C4-2B (cell line): ENCODE measurements at regions not wholly inside any gene's neighbourhood (a gene's known extent, or its start where the extent isn't known, plus 50 kb on each side); places are given as distances from the start of the nearest gene placed in this dataset.

ENCODE experiments used
- CTCF ChIP-seq: fragments of 450-650 bp; conservative IDR thresholded peaks from 2 replicates; pipeline ENCODE4 v1.5.1; 2017; ENCODE audit warnings: mild to moderate bottlenecking
- ZFX ChIP-seq: fragments of 450-650 bp; IDR thresholded peaks from 2 replicates; pipeline ENCODE4 v1.6.1; 2017

DNA sequence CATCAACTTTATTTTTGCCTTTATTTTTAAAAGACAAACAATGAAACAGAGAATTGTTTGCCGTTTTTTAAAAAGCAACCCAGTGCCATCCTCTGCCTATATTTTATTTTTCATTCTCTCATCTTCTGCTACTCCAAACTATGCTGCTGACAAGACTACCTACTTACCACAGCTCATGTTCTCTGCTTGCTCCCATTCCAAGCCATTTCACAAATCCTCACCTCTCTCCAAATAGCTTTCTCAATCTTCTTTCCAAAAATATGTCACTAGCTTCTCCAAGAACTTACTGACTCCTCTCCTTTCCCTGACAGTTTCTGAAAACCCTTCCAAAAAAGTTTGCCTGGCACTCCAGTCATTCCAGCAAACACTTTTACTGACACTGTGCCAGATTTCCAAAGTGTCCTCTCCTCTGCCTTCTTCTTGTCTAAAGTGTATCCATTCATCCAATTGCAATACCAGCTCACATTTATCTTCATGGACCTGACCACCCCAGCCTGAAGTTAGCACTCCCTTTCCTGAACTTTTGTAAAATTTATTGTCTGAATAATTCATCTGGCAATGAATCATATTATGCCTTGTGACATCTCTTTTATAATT lies 766.5 kb upstream of the B3GALT2 start:
- TF ChIP-seq CTCF (no peak), ZFX (no peak)
